HCT116 (cell line): ENCODE measurements at regions not wholly inside any gene's neighbourhood (a gene's known extent, or its start where the extent isn't known, plus 50 kb on each side); places are given as distances from the start of the nearest gene placed in this dataset.
"Not testable (repeated sequence)": the region's sequence is repeated elsewhere in the genome, so short reads cannot be mapped to it uniquely, and the experiment has no call there.

Experiments
- ATAC-seq: fragments of 200-7000 bp; cut with Tn5 transposase; 2 replicates; pipeline ENCODE4 v1.9.1; 2020; ENCODE audit warnings: mild to moderate bottlenecking, moderate library complexity
- BruUV-seq: library from RNA; stranded (reverse); fragments of 400-500 nt; replicated peaks from 2 replicates; lab custom pipeline; 2021; lab: Mats Ljungman, UMichigan
- CTCF ChIA-PET: fragments of 300-600 bp; sonication (Branson Sonifier 250); formaldehyde crosslinking; loops from one replicate; lab custom pipeline; 2021; ENCODE audit warnings: antibody characterized with exemption; lab: Charles Lee
- POLR2A ChIA-PET: fragments of 300-600, 350-600 bp; sonication (Branson Sonifier 250); formaldehyde crosslinking; loops from one replicate; lab custom pipeline; 2021; ENCODE audit warnings: antibody characterized with exemption; lab: Charles Lee
- RAD21 ChIA-PET, 2 experiments: fragments of 300-600 bp; sonication (Branson Sonifier 250); formaldehyde crosslinking; loops; one replicate each; lab custom pipeline; 2023; ENCODE audit warnings: low total read pairs in 2 of 2; ENCODE audit not compliant: uncharacterized antibody in 2 of 2, unreplicated experiment in 2 of 2, low non-redundant PET in 1 of 2; lab: Charles Lee
- DNase-seq: peaks from one replicate; pipeline ENCODE4 v3.0.0-alpha.2; 2010; ENCODE audit warnings: low read depth, low spot score
- H2AFZ ChIP-seq: fragments of 200-600 bp; shearing (Covaris generic), sonication (generic); 2 replicates; pipeline ENCODE4 v1.6.1; 2017; ENCODE audit warnings: low read depth, mixed run types, mixed read lengths, antibody characterized with exemption, low read length; ENCODE audit not compliant: poor library complexity, severe bottlenecking
- H3K27ac ChIP-seq: 2 replicates; pipeline ENCODE4 v1.5.1; 2012; ENCODE audit warnings: low read depth, low read length
- H3K27me3 ChIP-seq: fragments of 200-600 bp; sonication (generic); 2 replicates; pipeline ENCODE4 v1.6.1; 2016; ENCODE audit warnings: mixed run types, low read length, mixed read lengths; ENCODE audit not compliant: insufficient read depth
- H3K36me3 ChIP-seq, 2 experiments: fragments of 200-500 bp in 1 of 2; fragments of 200-600 bp in 1 of 2; sonication (Bioruptor generic) in 1 of 2; sonication (generic) in 1 of 2; 2 replicates each; pipeline versions ENCODE4 v1.5.1 to v1.6.1; 2014 to 2016; ENCODE audit warnings: low read length in 2 of 2, inconsistent platforms in 1 of 2, mixed read lengths in 1 of 2, mixed run types in 1 of 2; ENCODE audit not compliant: insufficient read depth in 2 of 2, control insufficient read depth in 1 of 2
- H3K4me1 ChIP-seq, 2 experiments: fragments of 200-600 bp in 1 of 2; sonication (generic) in 1 of 2; 2 replicates each; pipeline versions ENCODE4 v1.5.1 to v1.6.1; 2012 to 2017; ENCODE audit warnings: low read length in 2 of 2, inconsistent platforms in 1 of 2, mild to moderate bottlenecking in 1 of 2, mixed read lengths in 1 of 2, mixed run types in 1 of 2, moderate library complexity in 1 of 2; ENCODE audit not compliant: insufficient read depth in 2 of 2, control insufficient read depth in 1 of 2
- H3K4me2 ChIP-seq: fragments of 200-600 bp; sonication (generic); 2 replicates; pipeline ENCODE4 v1.6.1; 2017; ENCODE audit warnings: mixed run types, low read length, mixed read lengths
- H3K4me3 ChIP-seq, 2 experiments: fragments of 200-600 bp in 1 of 2; sonication (generic) in 1 of 2; replicated peaks in 1 of 2; 2 replicates each; pipeline ENCODE4 v1.5.1; 2011 to 2016; ENCODE audit warnings: low read length in 2 of 2, control low read depth in 1 of 2, low read depth in 1 of 2, mild to moderate bottlenecking in 1 of 2, mixed read lengths in 1 of 2, mixed run types in 1 of 2
- H3K79me2 ChIP-seq: fragments of 200-600 bp; sonication (generic); 2 replicates; pipeline ENCODE4 v1.6.1; 2017; ENCODE audit warnings: mild to moderate bottlenecking, mixed run types, low read length, moderate library complexity, mixed read lengths; ENCODE audit not compliant: insufficient read depth
- H3K9ac ChIP-seq: fragments of 200-600 bp; sonication (generic); 2 replicates; pipeline ENCODE4 v1.6.1; 2016; ENCODE audit warnings: low read length, mixed read lengths
- H3K9me2 ChIP-seq: fragments of 200-600 bp; sonication (generic), shearing (Covaris generic); 2 replicates; pipeline ENCODE4 v1.6.1; 2017; ENCODE audit warnings: mixed run types, mild to moderate bottlenecking, moderate library complexity; ENCODE audit not compliant: insufficient read depth
- H3K9me3 ChIP-seq, 2 experiments: fragments of 200-500 bp in 1 of 2; fragments of 200-600 bp in 1 of 2; sonication (Bioruptor generic) in 1 of 2; sonication (generic) in 1 of 2; 2 replicates each; pipeline ENCODE4 v1.6.1; 2014 to 2017; ENCODE audit warnings: low read length in 2 of 2, mixed read lengths in 2 of 2, inconsistent platforms in 1 of 2, low read depth in 1 of 2, mild to moderate bottlenecking in 1 of 2, mixed run types in 1 of 2, moderate library complexity in 1 of 2; ENCODE audit not compliant: control insufficient read depth in 1 of 2, insufficient read depth in 1 of 2
- H4K20me1 ChIP-seq: fragments of 200-600 bp; sonication (generic), shearing (Covaris generic); 2 replicates; pipeline ENCODE4 v1.6.1; 2017; ENCODE audit warnings: mixed run types, mild to moderate bottlenecking, moderate library complexity; ENCODE audit not compliant: insufficient read depth
- RAD21 ChIP-seq: IDR thresholded peaks from 2 replicates; pipeline ENCODE4 v1.6.1; 2012; ENCODE audit warnings: low read depth, mild to moderate bottlenecking
- ZFX ChIP-seq: fragments of 450-650 bp; IDR thresholded peaks from 2 replicates; pipeline ENCODE4 v1.6.1; 2017
- intact Hi-C: fragments of 100-400 bp; cut with micrococcal nuclease; formaldehyde crosslinking; loops from 2 replicates; pipeline ENCODE4 v1.10.0; 2022
- TF ChIP-seq, protein P1 (sequence below): IDR thresholded peaks from 2 replicates; pipeline ENCODE4 v1.6.1; 2012
- TF ChIP-seq, protein P2 (sequence below): IDR thresholded peaks from 2 replicates; pipeline ENCODE4 v1.6.1; 2012; ENCODE audit warnings: low read depth
- TF ChIP-seq, protein P3 (sequence below): IDR thresholded peaks from 2 replicates; pipeline ENCODE4 v1.6.1; 2011; ENCODE audit warnings: mild to moderate bottlenecking, low read length, moderate library complexity; ENCODE audit not compliant: insufficient replicate concordance; ENCODE audit errors: extremely low read depth

DNA sequence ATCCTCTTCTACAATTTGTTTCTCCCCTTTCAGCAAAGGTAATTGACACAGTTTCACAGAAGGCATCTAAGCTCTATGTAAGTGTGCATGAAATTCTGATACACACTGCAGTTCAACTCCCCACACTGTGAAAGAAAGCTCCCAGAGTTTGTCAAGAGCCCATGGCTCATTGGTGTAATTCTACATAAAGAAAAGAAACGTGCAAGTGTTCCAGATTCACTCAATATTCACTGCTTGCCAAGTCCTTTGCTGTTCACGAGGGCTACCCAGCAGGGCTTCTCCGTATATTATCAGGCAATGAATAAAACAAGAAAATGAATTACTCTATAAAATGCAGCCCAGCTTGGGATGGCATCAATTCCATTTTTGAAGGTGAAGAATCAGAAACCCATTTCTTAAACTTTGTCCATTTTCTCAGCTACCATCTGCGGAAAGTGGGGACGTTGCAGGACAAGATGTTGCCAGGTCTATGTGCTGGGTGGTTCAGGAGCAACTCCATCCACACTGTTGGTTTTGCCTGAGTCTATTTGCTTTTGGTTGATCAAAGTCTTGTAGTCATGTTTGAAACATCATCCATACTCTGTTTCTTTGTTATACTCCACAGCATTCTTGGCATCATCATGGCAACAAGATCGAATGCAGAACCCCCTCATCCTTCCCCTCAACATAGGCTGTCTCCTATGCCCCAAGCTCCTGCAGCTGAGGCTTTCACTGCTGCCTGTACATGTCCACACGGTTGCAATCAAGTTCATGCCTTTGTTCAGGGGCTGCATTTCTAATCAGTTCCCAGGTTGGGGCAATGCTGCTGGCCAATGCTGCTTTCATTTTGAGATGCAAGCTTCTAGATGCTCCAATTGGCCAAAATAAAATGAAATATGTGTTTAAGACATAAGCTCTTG, 301.8 kb downstream of the MED10 start:
- Histone ChIP-seq H3K9ac (no peak overlapping the region), H4K20me1 (no peaks in the 10 kb centered on the region), H3K9me3 (no peaks in the 10 kb centered on the region), H3K79me2 (no peaks in the 10 kb centered on the region), H3K4me3 (no peak overlapping the region), H3K4me1 (no peaks in the 10 kb centered on the region), H3K4me2 (no peak overlapping the region), H2AFZ (no peak overlapping the region), H3K36me3 (no peaks in the 10 kb centered on the region), H3K27me3 (no peaks in the 10 kb centered on the region), H3K9me2 (no peaks in the 10 kb centered on the region), H3K27ac (no peak overlapping the region)
- DNase-seq (no peak), ATAC-seq (no peak)
- ChIA-PET RAD21 (no interaction called here), POLR2A (no interaction called here), CTCF (no interaction called here)
- BruUV-seq: no TSS peak
- intact Hi-C loops: no loop called here
- TF ChIP-seq, protein P1, sequence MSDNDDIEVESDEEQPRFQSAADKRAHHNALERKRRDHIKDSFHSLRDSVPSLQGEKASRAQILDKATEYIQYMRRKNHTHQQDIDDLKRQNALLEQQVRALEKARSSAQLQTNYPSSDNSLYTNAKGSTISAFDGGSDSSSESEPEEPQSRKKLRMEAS: no peak
- TF ChIP-seq ZFX: no peak
- TF ChIP-seq RAD21: no peak
- TF ChIP-seq, protein P2, sequence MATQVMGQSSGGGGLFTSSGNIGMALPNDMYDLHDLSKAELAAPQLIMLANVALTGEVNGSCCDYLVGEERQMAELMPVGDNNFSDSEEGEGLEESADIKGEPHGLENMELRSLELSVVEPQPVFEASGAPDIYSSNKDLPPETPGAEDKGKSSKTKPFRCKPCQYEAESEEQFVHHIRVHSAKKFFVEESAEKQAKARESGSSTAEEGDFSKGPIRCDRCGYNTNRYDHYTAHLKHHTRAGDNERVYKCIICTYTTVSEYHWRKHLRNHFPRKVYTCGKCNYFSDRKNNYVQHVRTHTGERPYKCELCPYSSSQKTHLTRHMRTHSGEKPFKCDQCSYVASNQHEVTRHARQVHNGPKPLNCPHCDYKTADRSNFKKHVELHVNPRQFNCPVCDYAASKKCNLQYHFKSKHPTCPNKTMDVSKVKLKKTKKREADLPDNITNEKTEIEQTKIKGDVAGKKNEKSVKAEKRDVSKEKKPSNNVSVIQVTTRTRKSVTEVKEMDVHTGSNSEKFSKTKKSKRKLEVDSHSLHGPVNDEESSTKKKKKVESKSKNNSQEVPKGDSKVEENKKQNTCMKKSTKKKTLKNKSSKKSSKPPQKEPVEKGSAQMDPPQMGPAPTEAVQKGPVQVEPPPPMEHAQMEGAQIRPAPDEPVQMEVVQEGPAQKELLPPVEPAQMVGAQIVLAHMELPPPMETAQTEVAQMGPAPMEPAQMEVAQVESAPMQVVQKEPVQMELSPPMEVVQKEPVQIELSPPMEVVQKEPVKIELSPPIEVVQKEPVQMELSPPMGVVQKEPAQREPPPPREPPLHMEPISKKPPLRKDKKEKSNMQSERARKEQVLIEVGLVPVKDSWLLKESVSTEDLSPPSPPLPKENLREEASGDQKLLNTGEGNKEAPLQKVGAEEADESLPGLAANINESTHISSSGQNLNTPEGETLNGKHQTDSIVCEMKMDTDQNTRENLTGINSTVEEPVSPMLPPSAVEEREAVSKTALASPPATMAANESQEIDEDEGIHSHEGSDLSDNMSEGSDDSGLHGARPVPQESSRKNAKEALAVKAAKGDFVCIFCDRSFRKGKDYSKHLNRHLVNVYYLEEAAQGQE: no peak
- TF ChIP-seq, protein P3, sequence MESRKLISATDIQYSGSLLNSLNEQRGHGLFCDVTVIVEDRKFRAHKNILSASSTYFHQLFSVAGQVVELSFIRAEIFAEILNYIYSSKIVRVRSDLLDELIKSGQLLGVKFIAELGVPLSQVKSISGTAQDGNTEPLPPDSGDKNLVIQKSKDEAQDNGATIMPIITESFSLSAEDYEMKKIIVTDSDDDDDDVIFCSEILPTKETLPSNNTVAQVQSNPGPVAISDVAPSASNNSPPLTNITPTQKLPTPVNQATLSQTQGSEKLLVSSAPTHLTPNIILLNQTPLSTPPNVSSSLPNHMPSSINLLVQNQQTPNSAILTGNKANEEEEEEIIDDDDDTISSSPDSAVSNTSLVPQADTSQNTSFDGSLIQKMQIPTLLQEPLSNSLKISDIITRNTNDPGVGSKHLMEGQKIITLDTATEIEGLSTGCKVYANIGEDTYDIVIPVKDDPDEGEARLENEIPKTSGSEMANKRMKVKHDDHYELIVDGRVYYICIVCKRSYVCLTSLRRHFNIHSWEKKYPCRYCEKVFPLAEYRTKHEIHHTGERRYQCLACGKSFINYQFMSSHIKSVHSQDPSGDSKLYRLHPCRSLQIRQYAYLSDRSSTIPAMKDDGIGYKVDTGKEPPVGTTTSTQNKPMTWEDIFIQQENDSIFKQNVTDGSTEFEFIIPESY: no peak

DNA sequence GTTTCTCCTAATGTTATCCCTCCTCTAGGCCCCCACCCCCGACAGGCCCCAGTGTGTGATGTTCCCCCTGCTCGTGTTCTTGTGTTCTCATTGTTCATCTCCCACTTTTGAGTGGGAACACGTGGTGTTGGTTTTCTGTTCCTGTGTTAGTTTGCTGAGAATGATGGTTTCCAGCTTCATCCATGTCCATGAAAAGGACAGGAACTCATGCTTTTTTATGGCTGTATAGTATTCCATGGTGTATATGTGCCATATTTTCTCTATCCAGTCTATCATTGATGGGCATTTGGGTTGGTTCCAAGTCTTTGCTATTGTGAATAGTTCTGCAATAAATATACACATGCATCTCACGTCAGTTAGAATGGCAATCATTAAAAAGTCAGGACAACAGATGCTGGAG, 305.9 kb downstream of the MED10 start:
- ATAC-seq, BruUV-seq, H3K9me3 ChIP-seq, POLR2A ChIA-PET, H3K4me2 ChIP-seq, DNase-seq, H3K4me3 ChIP-seq, H4K20me1 ChIP-seq, RAD21 ChIA-PET, H3K27ac ChIP-seq, intact Hi-C loops, H3K79me2 ChIP-seq, H3K27me3 ChIP-seq, H3K9me2 ChIP-seq, H2AFZ ChIP-seq, H3K9ac ChIP-seq, H3K36me3 ChIP-seq, CTCF ChIA-PET, H3K4me1 ChIP-seq: not testable (repeated sequence)
